IPS DF 4.7 (cell line): ENCODE measurements at regions not wholly inside any gene's neighbourhood (a gene's known extent, or its start where the extent isn't known, plus 50 kb on each side); places are given as distances from the start of the nearest gene placed in this dataset.

Experiments used
- DNase-seq: peaks from one replicate; pipeline ENCODE4 v3.0.0-alpha.2; 2013; ENCODE audit warnings: low spot score; ENCODE audit errors: extremely low read depth

DNA sequence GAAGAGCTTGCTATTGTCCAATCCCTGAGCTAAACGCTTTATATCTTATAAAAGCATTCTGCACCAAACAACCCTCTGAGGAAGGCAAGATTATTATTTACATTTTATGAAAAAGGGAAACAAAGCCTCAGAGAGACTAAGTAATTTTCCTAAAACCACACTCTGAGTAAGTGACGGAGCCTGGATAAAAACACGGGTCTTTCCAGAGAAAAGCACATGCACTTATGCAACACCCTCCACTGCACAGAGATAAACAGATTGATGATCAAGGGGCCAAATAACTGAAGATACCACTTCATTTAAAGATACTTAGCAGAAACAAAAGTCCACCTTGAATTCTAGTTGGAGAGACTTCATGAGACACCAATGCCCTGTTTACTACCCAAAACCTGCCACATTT lies 214.7 kb upstream of the PDE10A start:
- no peak for DNase-seq

DNA sequence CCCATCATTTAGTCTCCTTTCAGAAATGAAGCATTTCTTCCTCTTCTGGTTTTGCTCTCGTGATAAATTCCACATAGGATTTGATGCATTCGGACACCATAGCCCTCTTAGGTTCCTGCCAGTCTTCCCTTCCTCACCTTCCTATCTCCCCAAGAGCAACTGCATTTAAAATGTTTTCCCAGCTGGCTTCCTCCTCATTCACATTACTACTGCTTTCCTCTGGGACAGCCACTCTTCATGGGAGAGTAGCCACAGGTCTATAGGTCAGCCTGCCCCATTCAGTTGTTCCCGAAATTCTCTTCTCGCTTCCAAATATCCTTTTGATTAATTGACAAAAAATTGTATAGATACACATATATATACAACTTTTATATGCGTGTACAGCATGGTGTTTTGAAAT lies 214.2 kb upstream of the PDE10A start:
- no peak for DNase-seq

DNA sequence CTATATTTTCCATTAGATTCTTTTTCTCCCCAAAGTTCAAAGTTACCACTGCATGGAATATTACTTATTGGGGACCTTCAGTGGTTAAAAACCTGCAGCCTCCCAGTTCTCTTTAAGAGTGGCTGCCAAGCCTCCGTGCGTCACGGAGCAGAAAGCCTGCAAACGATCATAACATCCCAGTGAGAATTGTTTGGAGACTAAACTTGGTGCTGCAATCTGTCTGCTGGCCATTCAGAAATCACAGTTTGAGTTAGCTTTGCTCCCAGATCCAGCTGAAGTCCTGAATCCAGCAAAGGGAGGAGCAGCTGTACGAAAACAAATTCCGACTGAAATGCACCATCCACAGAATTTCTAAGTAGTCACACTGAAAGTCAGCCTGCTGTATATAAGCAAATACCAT lies 213.5 kb upstream of the PDE10A start:
- no peak for DNase-seq

DNA sequence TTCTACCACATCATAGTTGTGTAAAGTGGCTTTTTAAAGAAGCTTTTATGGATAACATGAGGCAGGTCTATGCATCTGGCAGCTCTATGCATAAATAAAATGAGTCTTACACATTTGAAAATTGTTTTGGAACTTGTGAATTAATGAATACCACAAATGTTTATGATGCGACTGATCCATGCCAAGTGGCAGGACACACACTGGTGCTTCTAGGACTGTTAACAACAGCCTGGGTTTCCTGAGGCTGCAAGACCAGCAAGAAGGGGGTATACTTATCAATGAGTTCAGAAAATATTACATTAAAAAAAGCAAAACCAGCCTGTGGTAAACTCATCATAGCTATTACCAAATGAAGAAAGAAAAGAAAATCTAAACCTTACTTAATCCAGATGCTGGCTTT lies 212.9 kb upstream of the PDE10A start:
- DNase-seq = no peak

DNA sequence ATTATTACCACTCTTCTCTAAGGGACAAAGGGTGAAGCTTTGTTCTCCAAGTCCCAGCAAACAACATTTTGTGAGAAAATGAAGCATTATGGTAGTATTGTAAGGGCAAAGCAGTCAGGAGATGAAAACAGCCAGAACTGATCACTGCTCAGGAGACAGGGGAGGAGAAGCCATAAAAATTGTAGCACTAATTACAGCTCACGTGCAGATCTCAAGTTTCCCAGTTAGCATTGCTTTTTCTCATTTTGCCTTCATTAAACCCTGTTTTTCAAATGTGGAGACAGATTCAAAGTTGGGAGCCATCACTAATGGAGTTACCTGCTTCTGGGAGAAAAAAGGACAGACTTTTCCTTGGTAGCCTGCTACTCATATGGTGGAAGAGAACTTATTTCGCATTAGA lies 210.9 kb upstream of the PDE10A start:
- DNase-seq = no peak

DNA sequence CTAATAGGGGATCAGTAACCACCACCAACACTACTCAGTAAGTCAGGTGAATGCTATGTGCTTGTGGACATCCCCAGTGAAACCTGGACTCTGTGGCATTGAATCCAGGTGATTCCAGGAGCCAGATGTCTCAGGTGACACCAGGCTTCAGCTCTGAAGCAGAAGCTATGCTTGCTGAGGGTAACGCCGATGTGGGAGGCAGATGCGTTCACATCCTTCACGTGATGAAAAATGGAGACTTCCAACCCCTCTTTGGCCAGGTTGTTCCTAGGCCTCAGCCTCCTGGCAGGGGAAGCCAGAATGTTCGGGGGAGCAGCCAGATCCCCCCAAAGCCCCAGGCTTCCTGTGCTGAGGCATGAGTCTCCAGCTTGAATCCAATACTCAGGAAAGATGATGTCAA lies 209.8 kb upstream of the PDE10A start:
- DNase-seq = no peak

DNA sequence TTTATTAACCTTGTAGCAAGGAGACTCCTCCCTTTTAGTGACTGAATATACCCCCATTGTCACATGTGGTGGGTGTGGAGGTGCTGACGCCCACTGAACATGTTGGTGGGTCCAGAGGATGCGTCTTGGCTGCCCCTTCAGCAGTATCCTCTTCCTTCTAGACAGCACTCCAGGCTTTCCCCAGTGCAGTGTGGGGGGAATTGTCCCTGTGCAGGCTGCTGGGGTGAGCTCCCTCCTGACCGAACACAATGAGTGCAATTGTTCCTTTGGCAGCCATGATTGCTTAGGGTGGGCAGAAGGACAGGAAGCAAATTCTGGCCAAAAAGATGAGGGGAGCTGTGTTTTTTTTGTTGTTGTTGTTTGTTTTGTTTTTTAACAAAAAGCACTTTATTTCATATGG lies 209.3 kb upstream of the PDE10A start:
- no peak for DNase-seq

DNA sequence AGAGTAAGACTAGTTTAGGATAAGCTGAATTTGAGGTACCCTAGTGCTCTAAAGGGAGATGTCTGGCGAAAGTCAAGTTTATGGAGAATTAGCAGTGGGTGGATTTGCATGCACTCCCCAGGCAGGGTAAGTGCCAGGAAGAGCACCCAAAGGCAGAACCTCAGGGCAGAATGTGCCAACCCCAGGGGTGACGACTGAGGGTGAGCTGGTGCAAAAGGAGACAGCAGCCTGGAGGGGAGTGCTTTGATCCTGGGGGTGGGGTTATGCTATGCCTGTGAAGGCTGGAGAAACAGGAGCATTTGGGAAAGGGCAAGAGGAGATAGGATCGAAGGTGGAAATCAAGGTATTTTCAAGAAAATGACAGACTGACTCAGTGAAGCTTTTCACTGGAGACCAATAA lies 208.5 kb upstream of the PDE10A start:
- no peak for DNase-seq

DNA sequence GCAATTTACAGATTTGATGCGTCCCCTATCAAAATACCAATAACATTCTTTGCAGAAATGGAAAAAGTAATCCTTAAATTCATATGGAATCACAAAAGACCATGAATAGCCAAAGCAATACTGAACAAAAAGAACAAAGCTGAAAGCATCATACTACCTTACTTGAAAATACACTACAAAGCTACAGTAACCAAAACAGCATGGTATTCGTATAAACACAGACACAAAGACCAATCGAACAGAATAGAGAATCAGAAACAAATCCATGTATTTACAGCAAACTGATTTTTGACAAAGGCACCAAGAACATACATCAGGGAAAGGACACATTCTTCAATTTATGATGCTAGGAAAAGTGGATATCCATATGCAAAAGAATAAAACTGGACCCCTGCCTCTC lies 206.5 kb upstream of the PDE10A start:
- DNase-seq = no peak

DNA sequence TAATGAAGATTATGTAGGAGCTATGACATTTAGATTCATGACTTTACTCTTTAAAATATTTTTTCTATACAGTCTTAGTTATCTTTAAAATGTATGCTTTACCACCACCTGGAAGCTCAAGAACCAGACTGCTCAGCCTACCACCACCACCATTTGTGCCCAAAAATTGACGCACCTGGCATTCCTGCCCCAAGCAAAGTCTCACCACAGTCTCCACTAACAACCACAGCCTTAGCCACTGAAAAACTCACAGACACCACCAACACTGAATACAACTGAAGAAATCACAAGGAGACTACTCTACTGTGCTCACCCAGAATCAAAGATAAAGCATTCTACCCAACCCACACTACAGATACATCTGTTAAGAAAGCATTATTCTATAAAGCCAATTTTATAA lies 201.9 kb upstream of the PDE10A start:
- DNase-seq = no peak

DNA sequence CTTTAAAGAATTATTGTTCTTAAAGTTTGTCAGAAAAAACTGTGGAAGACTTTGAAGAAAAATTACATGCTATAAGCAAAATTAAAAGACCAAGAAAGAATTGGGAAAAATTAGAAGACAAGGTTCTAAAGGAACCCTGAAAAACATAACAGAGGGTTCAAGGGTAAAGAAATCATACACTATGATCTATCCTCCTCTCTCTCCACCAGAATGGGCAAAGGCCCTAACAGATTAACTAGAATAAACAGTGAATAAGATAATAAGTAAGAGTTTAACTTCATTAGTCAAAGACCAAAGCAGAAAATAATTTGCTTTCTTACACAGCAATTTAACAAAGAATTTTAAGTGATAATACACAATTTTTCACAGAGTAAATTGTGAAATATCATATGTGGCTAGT lies 201.2 kb upstream of the PDE10A start:
- no peak for DNase-seq

DNA sequence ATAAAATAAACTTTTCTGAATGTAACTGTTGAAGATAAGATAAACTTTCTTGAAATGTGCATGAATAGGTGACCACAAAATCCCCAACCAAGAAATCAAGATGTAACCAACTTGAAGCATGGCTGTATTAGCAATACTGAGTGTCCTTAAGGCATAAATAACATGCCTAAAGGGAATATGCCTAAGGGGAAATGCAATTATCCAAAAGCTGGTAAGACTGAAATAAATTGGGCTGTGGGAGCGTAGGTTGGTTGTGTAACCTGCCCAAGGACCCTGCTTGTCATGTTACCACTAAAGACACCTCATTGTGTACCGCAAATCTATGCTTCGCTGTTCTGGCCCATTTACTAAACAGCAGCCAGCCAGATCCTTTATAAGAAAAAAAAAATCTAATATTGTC lies 200.8 kb upstream of the PDE10A start:
- DNase-seq = no peak

DNA sequence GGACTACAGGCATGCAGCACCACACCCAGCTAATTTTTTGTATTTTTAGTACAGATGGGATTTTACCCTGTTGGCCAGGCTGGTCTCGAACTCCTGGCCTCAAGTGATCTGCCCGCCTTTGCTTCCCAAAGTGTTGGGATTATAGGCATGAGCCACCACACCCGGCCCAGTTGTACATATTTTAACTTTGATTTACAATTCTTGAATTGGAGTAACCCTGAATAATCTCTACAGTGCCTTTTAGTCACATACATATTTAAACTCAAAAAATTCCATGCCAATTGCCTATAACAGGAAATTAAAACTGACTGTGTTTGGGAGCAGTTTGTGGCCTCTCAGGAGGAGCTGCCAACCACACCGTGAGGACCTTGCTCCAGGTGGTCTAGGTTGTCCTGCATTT lies 199.8 kb upstream of the PDE10A start:
- no peak for DNase-seq

DNA sequence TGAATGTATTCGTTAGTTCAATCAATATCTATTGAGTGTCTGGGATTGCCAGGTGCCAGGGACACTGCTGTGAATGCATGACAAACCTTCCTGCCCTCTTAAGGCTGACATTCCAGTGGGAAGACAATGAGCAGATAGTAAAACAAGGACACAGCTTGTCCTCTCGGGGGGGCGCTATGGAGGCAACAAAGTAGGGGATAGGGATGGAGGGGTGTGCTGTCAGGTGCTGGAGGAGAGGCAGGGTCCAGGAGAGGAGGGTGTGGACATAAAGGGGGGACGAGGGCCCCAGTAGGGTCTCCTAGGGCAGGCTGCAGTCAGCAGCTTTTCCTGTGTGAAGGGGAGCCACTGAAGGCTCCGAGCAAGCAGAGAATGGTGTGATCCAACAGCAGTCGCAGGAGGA lies 198.2 kb upstream of the PDE10A start:
- no peak for DNase-seq

DNA sequence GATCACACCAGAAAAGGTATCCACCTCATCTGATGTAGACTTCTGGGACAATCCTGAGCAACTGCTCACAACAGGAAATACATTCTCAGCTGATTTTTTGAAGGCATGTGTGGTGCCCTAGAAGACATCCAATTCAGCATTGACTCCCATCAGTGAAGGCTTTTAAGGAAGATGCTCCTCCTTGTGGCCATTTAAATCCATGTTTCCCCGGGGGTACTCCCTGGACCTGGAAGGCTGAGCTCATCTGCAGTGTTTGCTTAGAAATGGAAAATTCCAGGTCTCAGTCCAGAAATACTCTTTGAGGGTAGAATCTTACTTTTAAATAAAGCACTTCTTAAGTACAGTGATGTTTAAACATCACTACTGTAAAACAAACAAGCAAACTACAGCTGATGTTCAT lies 195.5 kb upstream of the PDE10A start:
- no peak for DNase-seq

DNA sequence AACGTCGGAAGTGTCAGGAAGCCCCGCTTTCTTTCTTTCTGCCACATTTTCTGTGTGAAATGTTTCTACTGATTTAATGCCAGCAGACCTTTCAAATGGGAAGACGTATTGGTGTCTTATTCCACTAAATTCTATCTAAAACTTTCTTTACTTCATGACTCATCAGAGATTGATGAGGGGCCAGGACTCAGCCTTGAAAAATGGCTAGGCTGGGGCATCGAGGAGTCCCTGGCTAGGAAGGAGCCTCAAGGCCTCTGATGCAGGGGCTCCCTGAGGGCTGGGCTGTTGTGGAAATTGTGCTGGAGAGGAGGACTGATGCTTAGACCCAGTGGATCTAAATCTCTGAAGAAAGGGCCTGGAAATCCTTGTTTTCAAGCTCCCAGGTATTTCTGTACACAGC lies 192.8 kb upstream of the PDE10A start:
- DNase-seq = no peak

DNA sequence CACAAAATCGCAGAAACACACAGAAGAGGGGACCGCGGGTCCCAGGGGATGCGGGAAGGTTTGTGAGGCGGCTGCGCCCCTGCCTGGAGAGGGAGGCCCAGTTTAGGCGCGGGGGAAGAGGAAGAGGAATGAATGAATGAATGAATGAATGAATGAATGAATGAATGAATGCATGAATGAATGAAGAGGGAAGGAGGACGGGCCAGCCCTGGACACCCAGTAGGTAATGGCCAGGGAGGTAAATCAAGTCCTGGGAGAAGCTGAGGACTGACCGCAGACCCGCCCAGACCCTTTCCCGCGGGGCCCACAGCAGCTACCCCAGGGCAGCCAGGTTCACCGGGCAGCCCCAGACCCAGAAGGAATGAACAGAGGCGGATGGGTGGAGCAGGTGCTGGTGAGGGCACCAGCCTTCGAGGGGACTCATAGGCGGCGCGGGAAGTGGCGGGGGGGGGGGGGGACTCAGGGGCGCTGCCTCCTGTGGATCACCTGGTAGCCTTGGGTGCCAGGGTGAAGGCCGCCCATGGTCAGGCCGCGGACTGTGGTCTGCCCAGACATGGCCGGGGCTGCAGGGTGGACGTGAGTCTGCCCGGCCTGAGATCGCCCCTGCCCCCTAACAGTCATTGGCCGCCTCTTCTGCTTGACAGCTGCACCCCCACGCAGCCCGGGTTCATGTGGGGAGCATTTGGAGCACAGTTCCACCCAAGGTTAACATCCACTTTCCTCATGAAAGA lies 192.0 kb upstream of the PDE10A start:
- no peak for DNase-seq

DNA sequence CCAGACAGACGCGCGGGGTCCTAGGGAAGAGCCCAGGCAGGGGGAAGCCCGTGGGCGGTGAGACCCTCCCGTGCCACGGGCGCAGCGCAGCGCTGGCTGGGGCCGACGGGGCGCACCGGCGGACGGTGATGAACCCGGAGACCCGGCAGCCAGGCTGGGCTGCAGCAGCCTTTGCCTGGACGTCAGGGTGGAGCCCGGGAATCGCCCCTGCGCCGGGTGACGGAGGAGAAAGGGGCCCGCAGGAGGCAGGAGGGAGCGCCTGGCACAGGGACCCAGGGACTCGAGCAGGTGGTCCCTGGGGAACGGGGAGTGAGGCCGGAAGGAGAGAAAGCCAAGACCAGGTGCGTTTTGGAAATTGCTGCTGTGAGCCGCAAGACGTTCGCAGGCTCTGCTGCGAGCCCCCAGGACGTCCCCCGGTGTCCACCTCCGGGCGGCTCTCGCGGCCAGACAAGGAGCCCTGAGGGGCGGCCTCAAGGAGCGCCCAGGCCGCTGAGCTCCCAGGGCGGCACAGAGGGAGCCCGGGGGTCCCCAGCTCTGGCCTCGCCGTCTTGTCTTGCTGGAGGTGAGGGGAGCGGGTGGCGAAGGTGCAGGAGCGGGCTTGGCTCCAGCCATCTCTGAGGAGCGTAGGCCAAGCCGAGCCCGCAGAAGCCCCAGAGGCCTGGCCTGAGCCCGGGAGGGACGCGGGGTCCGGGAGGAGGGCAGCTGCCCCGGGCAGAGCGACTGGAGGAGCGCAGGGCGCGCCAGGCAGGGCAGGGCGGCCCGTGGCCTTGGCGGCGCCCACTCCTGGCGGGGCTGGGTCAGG lies 191.2 kb upstream of the PDE10A start:
- DNase-seq = no peak

DNA sequence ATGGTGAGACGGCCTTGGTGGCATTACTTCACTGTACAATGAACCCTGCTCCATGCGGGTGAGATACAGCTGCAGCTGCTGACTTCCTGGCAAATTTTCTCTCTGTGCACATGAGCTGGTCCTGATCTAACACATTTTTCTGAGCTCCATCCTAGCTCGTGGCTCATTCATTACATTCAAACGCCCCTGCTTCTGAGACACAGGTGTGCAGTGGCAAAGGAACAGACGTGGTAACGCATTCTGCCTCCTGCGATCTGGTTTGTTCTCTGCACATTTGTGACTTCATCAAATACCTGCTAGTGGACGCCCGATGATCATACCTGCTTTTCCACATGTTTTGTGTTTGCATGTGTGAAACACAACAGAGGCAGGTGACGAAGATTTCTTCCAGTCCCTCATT lies 189.6 kb upstream of the PDE10A start:
- DNase-seq = no peak

DNA sequence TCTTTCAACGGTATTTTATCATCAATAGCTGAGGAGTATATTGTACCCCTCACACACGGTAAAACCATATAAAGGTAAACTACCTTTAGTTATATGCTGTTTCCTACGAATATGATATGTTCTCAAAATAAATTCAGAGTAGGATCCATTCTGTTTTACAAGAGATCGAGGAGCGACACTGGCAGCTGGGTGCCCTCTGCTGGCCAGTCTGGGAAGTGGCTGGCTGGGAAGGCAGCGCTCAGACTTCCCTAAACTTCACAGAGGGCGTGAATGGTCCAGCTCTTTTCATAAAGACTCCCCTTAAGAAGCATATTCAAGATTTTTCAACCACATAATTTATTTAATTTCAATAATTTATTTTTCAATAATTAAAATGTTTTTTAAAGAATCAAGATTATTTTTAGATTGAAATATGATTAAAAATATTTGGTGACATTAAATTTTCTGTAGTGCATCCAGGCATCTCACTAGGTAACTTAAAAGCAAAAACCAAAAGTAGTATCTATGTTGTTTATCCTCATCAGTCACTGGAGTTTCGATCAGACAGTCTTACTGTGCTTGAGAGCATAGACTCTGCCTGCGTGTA lies 187.5 kb upstream of the PDE10A start:
- no peak for DNase-seq

DNA sequence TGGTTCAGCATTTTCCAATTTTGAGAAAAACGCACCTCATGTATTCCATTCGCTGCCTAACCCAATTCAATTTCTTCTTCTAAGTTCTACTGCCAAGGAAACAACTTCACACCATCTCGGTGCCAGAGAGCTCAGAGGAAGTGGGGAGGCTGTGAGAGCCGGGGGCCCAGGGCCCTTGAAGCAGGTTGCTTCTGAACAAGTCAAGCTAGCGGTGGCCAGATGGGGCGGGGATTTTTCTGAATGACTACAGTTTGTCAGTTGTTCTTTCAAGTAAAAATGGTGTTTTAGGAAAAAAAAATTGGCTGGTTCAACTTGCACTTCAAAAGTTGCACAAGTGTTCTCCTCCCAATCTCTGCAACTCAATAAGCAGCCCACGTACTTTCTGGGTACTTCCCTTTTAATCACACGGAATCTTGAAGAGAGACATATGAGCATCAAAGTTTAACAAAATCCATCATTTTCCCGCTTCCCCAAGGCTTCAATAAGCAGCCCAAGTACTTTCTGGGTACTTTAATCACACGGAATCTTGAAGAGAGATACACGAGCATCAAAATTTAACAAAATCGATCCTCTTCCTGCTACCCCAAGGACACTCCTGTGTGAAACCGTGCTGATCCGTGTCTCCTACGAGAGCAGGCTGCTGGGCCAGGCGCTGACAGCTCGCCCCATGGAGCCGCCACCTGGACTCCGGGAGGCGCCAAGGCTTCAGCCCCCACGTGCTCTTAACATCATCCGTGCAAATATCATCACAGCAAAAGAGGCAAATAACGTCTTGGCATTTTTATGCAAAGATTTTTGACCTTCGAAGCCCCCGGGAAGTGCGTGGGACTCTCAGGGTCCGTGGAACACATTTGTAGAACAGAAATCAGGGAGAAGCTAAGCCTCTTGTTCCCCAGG lies 186.7 kb upstream of the PDE10A start:
- no peak for DNase-seq

DNA sequence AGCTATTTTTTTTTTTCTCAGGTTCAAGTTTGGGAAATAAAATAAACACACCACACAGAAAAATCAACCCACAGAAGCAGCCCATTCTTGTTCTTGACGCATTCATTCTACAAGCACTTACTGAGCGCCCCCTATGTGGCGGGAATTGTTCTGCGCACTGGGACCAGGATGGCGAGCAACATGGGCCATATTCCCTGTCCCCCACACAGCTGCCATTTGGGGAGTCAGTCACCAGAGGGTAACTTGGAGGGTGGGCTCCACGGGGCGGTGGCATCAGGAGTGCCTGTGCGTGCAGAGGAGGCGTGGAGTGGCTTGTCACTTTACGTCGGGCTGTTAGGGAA lies 185.0 kb upstream of the PDE10A start:
- DNase-seq = no peak
